ENCODE measurements at regions not wholly inside any gene's neighbourhood (a gene's known extent, or its start where the extent isn't known, plus 50 kb on each side); places are given as distances from the start of the nearest gene placed in this dataset.
"Not testable (repeated sequence)": the region's sequence is repeated elsewhere in the genome, so short reads cannot be mapped to it uniquely, and the experiment has no call there.

- no peak overlapping the region for H2AFZ ChIP-seq (ENCODE audit: low read depth, low read length)
- no peaks in the 10 kb centered on the region for H3K79me1 ChIP-seq (replicated peaks; ENCODE audit: low read length, poor library complexity, severe bottlenecking)
- no peak overlapping the region for H3K9ac ChIP-seq (ENCODE audit: low read length)
- H3K4me3 ChIP-seq (ENCODE audit: insufficient read depth in 1 of 2, low read depth in 1 of 2, low read length in 2 of 2), result no peak overlapping the region
- no peak overlapping the region for H3K4ac ChIP-seq (ENCODE audit: low read depth in 1 of 2, low read length in 2 of 2)
- 96% methylated on average over 12 of the region's 13 CpGs for WGBS
- peaks cover 0 to 7% of the 10 kb centered on the region in 2 experiments for H3K27me3 ChIP-seq (ENCODE audit: control insufficient read depth in 1 of 2, insufficient read depth in 1 of 2, low read length in 2 of 2)
- no peak overlapping the region for H4K91ac ChIP-seq (ENCODE audit: low read length)
- no peak overlapping the region for H2BK5ac ChIP-seq (ENCODE audit: low read depth, low read length, poor library complexity, severe bottlenecking)
- H3K14ac ChIP-seq (ENCODE audit: low read length in 2 of 2), result no peak overlapping the region
- H2BK120ac ChIP-seq (ENCODE audit: low read depth, low read length), result no peak overlapping the region
- H2BK12ac ChIP-seq (ENCODE audit: low read length in 2 of 2), result no peak overlapping the region
- H2BK15ac ChIP-seq (ENCODE audit: low read depth, poor library complexity, severe bottlenecking), result no peak overlapping the region
- H3K4me1 ChIP-seq (ENCODE audit: control insufficient read depth, insufficient read depth, low read depth, low read length), result no peaks in the 10 kb centered on the region
- no peak overlapping the region for H3K27ac ChIP-seq (ENCODE audit: low read length, poor library complexity, severe bottlenecking)
- H4K8ac ChIP-seq (ENCODE audit: low read length), result no peak overlapping the region
- no peak overlapping the region for H3K23ac ChIP-seq (ENCODE audit: low read length in 2 of 2)
- no peak overlapping the region for H3K4me2 ChIP-seq (ENCODE audit: low read length, poor library complexity, severe bottlenecking)
- H3K36me3 ChIP-seq (ENCODE audit: control insufficient read depth in 1 of 2, insufficient read depth in 2 of 2, low read depth in 1 of 2, low read length in 2 of 2), result no peaks in the 10 kb centered on the region
- no peak for DNase-seq
- no peak overlapping the region for H2AK5ac ChIP-seq (ENCODE audit: low read length, severe bottlenecking)
- no peak overlapping the region for H3K18ac ChIP-seq (ENCODE audit: low read depth in 1 of 2, low read length in 2 of 2)
- H3K9me3 ChIP-seq (ENCODE audit: control insufficient read depth, low read length), result no peaks in the 10 kb centered on the region
Observed at GRCh38 chr16:88202207-88202745, 180.5 kb upstream of the ZNF469 start.

- DNase-seq; H3K27me3 ChIP-seq (ENCODE audit: control insufficient read depth in 1 of 2, insufficient read depth in 1 of 2, low read length in 2 of 2); H3K9ac ChIP-seq (ENCODE audit: low read length); H3K36me3 ChIP-seq (ENCODE audit: control insufficient read depth in 1 of 2, insufficient read depth in 2 of 2, low read depth in 1 of 2, low read length in 2 of 2); H3K27ac ChIP-seq (ENCODE audit: low read length, poor library complexity, severe bottlenecking); H3K79me1 ChIP-seq (replicated peaks; ENCODE audit: low read length, poor library complexity, severe bottlenecking); H3K4me1 ChIP-seq (ENCODE audit: control insufficient read depth, insufficient read depth, low read depth, low read length); H4K8ac ChIP-seq (ENCODE audit: low read length); H4K91ac ChIP-seq (ENCODE audit: low read length); H2BK120ac ChIP-seq (ENCODE audit: low read depth, low read length); H3K14ac ChIP-seq (ENCODE audit: low read length in 2 of 2); H2BK5ac ChIP-seq (ENCODE audit: low read depth, low read length, poor library complexity, severe bottlenecking); H2AK5ac ChIP-seq (ENCODE audit: low read length, severe bottlenecking); H2BK15ac ChIP-seq (ENCODE audit: low read depth, poor library complexity, severe bottlenecking); H3K4me2 ChIP-seq (ENCODE audit: low read length, poor library complexity, severe bottlenecking); H3K4me3 ChIP-seq (ENCODE audit: insufficient read depth in 1 of 2, low read depth in 1 of 2, low read length in 2 of 2); H3K9me3 ChIP-seq (ENCODE audit: control insufficient read depth, low read length); H3K23ac ChIP-seq (ENCODE audit: low read length in 2 of 2); H2AFZ ChIP-seq (ENCODE audit: low read depth, low read length); H3K4ac ChIP-seq (ENCODE audit: low read depth in 1 of 2, low read length in 2 of 2): not testable (repeated sequence)
- WGBS, result 88% methylated on average over 36 of the region's 37 CpGs
- H3K18ac ChIP-seq (ENCODE audit: low read depth in 1 of 2, low read length in 2 of 2), result peak overlapping the region in 1 of 2 experiments; percentile 21
- H2BK12ac ChIP-seq (ENCODE audit: low read length in 2 of 2), result peak overlapping the region in 1 of 2 experiments; percentile 18
Observed at GRCh38 chr16:88202856-88203681, 179.7 kb upstream of the ZNF469 start.

DNA sequence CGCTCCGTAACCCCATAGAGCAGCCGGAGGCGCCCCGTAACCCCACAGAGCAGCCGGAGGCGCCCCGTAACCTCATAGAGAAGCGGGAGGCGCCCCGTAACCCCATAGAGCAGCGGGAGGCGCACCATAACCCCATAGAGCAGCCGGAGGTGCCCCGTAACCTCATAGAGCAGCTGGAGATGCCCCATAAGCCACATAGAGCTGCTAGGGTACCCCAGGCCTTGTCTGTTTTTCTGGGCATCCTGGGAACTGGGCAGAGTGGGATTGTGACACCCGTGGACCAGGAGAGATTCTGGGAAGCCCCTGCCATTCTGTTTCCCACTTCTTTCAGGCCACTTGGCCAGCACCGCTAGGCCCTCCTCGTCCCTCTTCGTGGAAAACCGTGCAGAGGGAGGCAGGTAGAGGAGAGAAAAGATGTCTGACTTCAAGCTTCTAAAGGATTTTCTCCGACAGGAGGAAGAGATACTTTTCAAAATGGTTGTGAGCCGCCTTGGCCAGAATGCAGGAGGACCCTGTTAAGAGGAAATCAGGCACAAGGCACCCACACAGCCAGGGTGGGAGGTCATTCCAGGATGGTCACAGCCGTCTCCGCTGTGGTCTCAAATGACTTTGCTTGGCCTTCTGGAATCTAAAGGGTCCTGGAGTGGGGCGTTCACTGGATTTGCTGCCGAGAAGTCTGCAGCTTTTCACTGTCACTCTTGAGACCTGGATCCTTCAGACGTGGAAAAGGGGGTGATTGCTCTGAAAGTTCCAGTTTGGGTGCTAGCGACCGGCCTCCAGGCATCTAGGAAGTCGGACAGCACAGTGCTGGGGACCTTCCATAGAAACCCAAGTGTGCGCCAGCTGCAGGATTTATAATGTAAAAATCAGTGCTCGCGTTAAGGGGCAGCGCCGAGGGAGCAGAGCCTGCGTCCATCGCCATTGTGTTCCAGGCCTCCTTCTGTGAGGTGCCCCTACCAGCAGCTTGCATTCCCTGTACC, 178.3 kb upstream of the ZNF469 start:
- not testable (repeated sequence) for H3K27ac ChIP-seq (ENCODE audit: low read length, poor library complexity, severe bottlenecking)

DNA sequence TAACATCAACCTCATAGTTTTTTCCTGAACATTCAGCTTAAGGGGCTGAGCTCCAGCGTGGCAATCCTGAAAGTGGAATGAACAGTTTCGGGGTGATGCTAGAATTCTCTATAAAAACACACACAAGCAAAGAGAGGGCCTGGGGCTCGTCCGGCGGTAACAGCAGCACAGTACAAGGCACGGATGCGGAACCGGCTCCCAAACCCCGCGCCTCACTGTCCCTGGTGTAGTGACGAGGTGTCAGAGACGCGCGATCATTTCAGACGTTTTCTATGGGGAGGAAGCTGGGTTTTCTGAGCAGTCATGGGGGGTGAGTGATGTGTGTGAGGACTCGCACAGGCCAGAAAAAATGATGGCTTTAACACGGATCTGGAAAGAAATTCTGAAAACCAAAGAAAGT, 177.3 kb upstream of the ZNF469 start:
- H3K18ac ChIP-seq (ENCODE audit: low read depth in 1 of 2, low read length in 2 of 2); H3K79me1 ChIP-seq (replicated peaks; ENCODE audit: low read length, poor library complexity, severe bottlenecking); H3K36me3 ChIP-seq (ENCODE audit: control insufficient read depth in 1 of 2, insufficient read depth in 2 of 2, low read depth in 1 of 2, low read length in 2 of 2); H3K14ac ChIP-seq (ENCODE audit: low read length in 2 of 2); H3K4me2 ChIP-seq (ENCODE audit: low read length, poor library complexity, severe bottlenecking); H3K27me3 ChIP-seq (ENCODE audit: control insufficient read depth in 1 of 2, insufficient read depth in 1 of 2, low read length in 2 of 2); H4K91ac ChIP-seq (ENCODE audit: low read length); H3K27ac ChIP-seq (ENCODE audit: low read length, poor library complexity, severe bottlenecking); H2AK5ac ChIP-seq (ENCODE audit: low read length, severe bottlenecking); H2BK15ac ChIP-seq (ENCODE audit: low read depth, poor library complexity, severe bottlenecking); H2BK5ac ChIP-seq (ENCODE audit: low read depth, low read length, poor library complexity, severe bottlenecking); H4K8ac ChIP-seq (ENCODE audit: low read length); H3K4me1 ChIP-seq (ENCODE audit: control insufficient read depth, insufficient read depth, low read depth, low read length); H2BK120ac ChIP-seq (ENCODE audit: low read depth, low read length); H3K4me3 ChIP-seq (ENCODE audit: insufficient read depth in 1 of 2, low read depth in 1 of 2, low read length in 2 of 2); H2BK12ac ChIP-seq (ENCODE audit: low read length in 2 of 2); H3K9me3 ChIP-seq (ENCODE audit: control insufficient read depth, low read length); H3K9ac ChIP-seq (ENCODE audit: low read length); DNase-seq; H3K4ac ChIP-seq (ENCODE audit: low read depth in 1 of 2, low read length in 2 of 2); H2AFZ ChIP-seq (ENCODE audit: low read depth, low read length); H3K23ac ChIP-seq (ENCODE audit: low read length in 2 of 2): not testable (repeated sequence)
- 96% methylated on average over 17 of the region's 17 CpGs for WGBS

More for the DNA sequence above, 178.3 kb upstream of the ZNF469 start:
- not testable (repeated sequence) for H3K36me3 ChIP-seq (ENCODE audit: control insufficient read depth in 1 of 2, insufficient read depth in 2 of 2, low read depth in 1 of 2, low read length in 2 of 2); H2BK120ac ChIP-seq (ENCODE audit: low read depth, low read length); H3K9me3 ChIP-seq (ENCODE audit: control insufficient read depth, low read length); H3K27me3 ChIP-seq (ENCODE audit: control insufficient read depth in 1 of 2, insufficient read depth in 1 of 2, low read length in 2 of 2); H4K91ac ChIP-seq (ENCODE audit: low read length); H2AK5ac ChIP-seq (ENCODE audit: low read length, severe bottlenecking); H3K14ac ChIP-seq (ENCODE audit: low read length in 2 of 2); H2AFZ ChIP-seq (ENCODE audit: low read depth, low read length); H4K8ac ChIP-seq (ENCODE audit: low read length); H3K4me2 ChIP-seq (ENCODE audit: low read length, poor library complexity, severe bottlenecking); H3K4me1 ChIP-seq (ENCODE audit: control insufficient read depth, insufficient read depth, low read depth, low read length); H2BK15ac ChIP-seq (ENCODE audit: low read depth, poor library complexity, severe bottlenecking); H3K79me1 ChIP-seq (replicated peaks; ENCODE audit: low read length, poor library complexity, severe bottlenecking); DNase-seq; H3K9ac ChIP-seq (ENCODE audit: low read length); H2BK12ac ChIP-seq (ENCODE audit: low read length in 2 of 2); H3K4ac ChIP-seq (ENCODE audit: low read depth in 1 of 2, low read length in 2 of 2); H3K4me3 ChIP-seq (ENCODE audit: insufficient read depth in 1 of 2, low read depth in 1 of 2, low read length in 2 of 2); H3K23ac ChIP-seq (ENCODE audit: low read length in 2 of 2); H3K18ac ChIP-seq (ENCODE audit: low read depth in 1 of 2, low read length in 2 of 2); H2BK5ac ChIP-seq (ENCODE audit: low read depth, low read length, poor library complexity, severe bottlenecking)
- 91% methylated on average over 29 of the region's 37 CpGs for WGBS
